Right renal cortex interstitium (tissue), 3 donors: ENCODE measurements at regions not wholly inside any gene's neighbourhood (a gene's known extent, or its start where the extent isn't known, plus 50 kb on each side); places are given as distances from the start of the nearest gene placed in this dataset.
"Not testable (repeated sequence)": the region's sequence is repeated elsewhere in the genome, so short reads cannot be mapped to it uniquely, and the experiment has no call there.

Experiments used
- DNase-seq, 3 donors: peaks; one replicate each; pipeline ENCODE4 v3.0.0-alpha.2; 2013; ENCODE audit warnings: low read depth in 3 of 3, low spot score in 2 of 3

DNA sequence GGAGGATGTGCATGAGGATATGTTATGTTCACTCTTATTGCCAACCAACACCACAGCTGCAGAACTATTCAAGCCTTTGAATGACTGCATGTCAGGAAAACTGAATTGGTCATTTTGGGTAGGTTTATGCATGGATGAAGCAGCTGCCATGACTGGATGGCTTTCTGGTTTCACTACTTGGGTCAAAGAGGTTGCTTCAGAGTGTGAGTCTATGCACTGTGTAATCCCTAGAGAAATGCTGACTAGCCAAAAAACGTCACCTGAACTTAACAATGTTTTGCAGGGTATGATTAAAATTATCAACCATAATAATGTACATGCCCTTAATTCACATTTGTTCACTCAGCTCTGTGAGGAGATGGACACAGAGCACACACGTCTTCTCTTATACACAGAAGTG is 206.7 kb upstream of the RBBP8 start:
- no peak for DNase-seq

DNA sequence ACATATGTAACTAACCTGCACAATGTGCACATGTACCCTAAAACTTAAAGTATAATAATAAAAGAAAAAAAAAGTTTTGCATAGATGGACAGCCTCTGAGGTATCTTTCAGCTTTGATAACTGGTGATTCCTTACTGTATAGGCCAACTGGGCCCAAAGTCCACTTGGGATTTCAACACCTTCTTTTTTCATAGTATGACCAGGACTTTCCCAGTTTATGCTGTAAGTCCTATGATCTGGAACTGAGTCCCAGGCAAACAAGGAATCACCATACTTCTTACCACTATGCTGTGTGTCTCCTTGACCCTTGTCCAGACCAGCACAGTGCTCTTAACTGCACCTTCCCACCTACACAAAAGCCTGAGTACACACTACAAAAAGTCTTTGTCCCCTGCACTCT is 205.1 kb upstream of the RBBP8 start:
- DNase-seq, result no peak

DNA sequence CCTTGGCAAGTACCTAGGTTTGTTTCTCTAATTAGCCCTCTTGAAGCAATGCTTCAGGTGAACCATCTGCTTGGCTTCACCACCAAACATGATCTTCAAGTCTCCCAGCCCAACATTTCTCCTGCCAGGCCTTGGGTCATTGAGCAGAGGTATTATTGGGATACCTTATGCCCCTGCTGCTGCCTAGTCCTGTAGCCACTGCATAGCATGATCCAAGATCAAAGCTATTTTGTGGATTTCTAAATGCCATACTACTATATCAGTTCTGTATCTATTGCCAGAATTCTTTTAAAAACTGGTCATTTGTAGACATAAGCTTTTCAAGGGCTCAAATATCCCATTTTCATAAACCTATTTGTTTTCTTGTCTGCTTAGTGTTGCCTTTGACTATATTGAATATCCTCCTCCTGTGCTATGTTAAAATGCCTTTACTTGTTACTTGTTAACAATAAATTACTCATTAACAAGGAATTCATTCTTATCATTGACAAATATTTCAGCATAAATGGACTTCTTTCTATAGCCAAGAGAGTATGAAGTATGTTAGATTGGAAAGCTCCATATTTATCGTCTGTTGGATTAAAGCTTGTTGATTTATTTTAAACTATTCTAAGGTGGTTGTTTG is 204.5 kb upstream of the RBBP8 start:
- no peak for DNase-seq

DNA sequence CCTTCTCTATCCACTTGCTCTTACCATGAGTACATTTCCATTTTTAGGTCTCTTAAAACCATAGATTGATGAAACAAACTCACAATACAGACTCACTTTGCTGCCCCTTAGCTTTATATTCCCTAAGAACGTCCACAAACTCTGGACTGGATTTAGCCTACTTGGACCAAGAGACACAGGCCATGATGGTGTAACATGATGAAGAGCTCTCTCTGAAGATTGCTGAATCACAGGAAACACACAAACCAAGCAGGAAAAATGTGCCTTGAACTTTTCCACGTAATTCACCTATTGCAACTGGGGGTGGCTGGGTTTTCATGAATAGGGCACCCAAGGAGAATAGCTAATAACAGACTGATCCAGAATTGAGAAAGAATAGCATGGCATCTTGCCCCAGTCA is 201.7 kb upstream of the RBBP8 start:
- no peak for DNase-seq

DNA sequence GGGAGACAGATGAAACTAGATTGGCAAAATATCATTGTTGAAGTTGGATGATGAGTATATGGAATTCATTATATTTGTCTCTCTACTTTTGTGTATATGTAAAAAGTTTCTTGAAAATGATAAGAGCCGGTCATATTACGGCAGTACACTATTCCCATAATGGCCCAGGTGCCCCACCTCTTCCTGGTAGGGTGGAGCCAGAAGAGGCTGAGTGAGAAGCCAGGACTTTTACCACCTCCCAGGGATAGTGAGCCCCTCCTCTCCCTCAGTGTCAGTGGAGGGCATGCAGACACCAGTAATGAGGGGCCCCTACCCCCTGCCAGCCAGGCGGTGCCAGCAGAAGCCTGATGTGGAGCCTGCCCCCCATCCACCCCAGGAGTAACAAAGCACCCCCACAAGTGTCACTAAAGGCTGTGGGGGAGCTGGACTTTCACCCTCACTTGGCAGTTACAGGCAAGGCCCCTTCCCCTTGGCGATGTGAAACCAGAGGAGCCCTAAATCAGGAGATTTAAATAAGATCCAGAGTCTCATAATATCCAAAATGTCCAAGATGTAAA is 198.9 kb upstream of the RBBP8 start:
- no peak for DNase-seq

DNA sequence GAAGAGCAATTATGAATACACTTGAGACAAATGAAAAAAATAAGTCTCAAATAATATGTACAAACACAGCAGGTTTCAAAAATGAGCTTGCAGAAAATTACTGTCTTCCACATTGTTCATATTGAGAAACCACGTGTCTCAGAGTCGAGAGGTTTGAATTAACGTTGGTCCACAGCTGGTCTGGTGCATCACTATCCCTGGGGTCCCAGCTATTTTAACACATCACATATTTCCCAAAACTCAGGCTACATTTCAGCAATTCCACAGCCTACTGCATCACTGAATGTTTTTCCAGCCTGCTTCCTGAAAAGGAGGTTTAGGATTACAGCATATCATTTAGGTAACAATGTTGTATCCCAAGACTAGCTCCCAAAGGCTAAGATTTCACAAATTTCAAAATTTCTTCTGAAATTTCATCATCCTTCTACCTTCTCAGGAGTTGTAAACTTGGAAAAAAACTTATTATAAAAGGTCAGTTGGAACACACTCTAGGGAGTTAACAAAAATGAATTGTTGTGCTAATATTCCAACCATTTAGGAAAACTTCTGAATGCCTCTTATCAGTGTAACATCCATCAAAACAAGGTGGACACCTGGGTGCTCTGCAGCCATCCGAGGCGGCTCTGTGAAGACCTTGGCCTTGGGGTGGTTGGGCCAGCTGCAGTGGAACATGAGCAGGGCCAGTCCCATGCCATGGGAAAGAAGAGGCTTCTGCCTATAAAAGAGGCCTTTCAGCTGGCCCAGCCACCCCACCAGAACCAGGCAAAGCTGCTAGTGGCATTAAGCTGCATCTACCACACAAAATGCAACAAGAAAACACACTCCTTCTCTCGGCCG is 198.1 kb upstream of the RBBP8 start:
- DNase-seq, result no peak

DNA sequence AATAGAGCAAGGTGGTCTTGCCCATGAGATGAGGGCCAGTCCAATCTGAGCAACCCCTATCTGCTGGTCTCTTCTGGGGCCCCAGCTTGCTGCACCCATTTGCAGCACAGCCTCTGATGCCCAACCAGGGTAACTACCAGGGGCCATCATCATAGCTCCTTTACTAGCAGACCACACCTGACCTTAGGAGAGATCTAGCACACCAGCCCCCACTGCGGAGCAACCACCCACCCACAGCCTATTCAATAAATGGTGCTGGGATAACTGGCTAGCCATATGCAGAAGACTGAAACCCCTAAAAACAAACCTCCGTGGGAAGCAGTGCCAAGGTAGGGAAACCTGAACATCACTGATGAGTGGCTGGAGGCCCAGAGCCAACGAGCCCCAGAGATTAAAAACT is 196.1 kb upstream of the RBBP8 start:
- DNase-seq, result no peak

DNA sequence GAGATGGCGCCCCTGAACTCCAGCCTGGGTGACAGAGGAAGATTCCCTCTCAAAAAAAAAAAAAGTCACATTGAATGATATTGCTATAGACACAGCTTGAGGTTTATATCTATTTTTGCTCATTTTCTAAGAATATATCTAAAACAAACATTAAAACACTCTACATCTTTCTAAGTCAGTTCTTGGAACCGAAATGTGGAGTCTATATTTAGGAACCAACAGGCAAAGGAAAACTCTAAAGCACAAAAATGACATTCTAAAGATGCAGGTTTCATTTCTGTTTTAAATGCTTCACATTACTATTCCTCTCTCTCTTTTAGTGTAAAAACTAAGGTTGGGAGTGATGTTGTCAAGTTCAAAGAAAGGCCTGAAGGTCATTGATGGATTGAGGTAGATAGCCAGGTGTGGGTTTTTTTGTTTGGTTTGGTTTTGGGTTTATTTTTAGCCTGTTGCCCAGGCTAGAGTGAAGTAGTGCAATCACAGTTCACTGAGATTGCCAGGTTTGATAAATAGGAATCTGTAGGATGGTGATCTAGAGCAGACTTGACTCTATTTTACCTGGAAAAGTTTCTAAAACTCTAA is 194.0 kb upstream of the RBBP8 start:
- DNase-seq, result no peak

DNA sequence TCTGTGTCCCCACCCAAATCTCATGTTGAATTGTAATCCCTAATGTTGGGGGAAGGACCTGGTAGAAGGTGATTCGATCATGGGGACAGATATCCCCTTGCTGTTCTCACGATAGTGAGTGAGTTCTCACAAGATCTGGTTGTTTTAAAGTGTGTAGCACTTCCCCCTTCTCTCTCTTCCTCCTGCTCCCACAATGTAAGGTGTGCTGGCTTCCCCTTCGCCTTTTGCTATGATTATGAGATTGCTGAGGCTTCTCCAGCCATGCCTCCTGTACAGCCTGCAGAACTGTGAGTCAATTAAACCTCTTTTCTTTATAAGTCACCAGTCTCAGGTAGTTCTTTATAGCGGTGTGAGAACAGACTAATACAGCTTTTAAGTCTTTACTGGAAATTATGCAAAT is 193.3 kb upstream of the RBBP8 start:
- DNase-seq, result no peak

DNA sequence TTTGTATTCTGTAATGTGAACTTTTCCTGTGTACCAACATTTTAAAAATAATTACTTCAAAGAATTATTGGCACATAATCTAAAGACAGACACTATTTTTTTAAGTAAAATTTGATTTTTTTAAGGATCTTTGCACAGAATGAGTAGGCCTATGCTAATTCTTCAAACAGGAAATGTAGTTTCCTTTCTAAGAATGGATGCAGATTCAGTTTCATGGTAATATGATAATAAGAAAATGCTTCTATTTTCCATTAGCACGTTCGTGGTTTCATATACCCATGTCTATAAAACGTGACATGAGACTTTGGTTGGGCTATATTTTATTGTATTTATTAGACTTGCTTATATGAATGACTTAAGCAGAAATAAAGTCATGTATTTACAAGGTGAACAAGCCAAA is 191.8 kb upstream of the RBBP8 start:
- DNase-seq, result no peak

DNA sequence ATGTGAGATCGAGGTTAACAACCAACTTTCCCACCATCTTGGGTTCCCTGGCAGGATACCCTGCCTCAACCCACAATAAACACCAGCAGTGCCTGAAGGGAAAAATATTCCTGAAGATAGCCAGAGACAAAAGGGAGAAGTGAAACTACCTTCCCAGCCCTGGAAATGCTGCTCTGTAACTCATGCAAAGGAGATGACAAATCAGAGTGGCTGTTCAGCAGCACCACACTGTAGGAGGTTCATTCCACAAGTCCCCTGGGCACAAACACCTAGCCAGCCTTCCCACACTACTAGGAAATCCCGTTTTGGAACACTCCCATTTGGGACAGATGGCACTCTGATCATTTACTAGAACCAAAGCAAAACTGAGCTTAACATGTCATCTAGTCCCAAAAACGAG is 190.7 kb upstream of the RBBP8 start:
- no peak for DNase-seq

DNA sequence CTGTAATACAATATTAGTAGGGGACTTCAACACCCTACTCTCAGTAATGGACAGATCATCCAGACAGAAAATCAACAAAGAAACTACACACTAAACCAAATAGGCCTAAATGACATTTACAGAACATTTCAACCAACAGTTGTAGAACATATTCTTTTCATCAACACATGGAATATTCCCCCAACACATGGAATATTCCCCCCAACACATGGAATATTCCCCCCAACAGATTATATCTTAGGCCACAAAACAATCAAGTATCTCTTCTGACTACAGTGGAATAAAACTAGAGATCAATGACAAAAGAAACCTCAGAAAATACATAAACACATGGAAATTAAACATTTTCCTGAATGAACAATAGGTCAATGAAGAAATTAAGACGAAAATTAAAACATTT is 187.2 kb upstream of the RBBP8 start:
- no peak for DNase-seq

DNA sequence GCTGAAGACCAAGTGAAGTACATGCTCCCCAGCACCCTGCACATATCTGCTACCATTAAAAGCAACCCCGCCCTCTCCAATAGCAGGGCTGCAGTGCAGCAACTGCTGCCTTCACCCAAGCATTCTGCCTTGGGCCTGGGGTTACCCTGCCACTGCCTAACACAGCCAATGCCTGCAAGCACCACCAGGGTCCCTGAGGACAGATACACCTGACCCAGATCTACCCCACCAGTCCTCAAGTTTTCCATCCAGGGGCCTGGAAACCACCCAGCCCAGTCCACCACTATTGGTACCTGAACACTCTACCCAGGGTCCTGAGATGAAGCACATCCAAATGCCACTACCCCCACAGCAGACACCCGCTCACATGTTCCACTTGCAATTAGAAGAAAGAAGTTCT is 181.1 kb upstream of the RBBP8 start:
- no peak for DNase-seq

DNA sequence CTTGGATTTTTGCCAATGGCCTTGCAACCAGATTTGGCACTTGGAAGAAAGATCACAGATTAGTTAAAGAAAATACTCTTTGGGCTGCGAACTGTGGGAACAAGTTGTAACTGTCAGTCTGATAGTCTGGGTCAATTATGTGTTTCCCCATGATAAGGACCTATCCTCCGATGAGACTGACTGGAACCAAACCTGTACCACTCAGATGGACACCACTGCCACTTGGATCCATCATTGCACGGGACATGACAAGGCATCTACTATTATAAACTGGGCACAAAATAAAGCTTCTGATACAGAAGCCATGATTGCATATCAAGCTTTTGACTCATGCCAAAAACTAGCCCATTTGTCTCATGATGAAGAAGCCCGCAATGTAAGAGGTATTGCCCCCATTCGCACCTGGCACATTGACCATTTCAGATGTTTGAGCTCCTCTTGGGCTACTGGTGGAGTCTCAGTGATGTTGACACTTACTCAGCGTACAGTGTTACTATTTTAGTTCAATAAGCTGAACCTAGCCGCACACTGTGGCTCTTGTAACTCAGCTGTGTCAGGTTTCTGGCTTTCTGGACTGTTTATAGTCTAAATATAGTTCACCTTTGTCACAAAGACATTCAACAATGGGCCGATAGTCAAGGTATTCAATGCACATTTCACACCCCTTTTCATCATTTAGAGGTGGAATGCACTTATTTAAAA is 179.8 kb upstream of the RBBP8 start:
- no peak for DNase-seq

DNA sequence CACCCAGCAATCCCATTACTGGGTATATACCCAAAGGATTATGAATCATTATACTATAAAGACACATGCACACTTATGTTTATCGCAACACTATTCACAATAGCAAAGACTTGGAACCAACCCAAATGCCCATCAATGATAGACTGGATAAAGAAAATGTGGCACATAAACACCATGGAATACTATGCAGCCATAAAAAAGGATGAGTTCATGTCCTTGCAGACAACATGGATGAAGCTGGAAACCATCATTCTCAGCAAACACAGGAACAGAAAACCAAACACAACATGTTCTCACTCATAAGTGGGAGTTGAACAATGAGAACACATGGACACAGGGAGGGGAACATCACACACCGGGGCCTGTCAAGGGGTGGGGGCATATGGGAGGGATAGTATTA is 169.1 kb upstream of the RBBP8 start:
- not testable (repeated sequence) for DNase-seq

DNA sequence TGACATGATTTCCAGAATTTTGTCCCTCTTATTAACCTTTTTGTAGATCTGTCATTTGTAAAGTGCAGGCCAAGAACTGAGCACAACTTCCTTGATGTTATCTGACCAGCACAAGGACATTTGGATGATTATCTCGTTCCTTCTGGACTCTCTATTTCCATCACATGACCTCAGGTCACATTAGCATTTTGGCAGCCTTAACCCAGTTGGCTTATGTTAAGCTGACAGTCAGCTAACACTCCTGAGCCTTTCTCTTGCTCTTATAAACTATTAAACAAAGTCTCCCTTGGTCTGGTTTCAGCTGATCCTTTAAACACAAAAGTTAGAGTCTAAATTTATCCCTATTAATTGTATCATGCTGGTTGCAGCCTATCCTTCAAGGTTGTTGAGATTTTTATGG is 167.2 kb upstream of the RBBP8 start:
- no peak for DNase-seq

DNA sequence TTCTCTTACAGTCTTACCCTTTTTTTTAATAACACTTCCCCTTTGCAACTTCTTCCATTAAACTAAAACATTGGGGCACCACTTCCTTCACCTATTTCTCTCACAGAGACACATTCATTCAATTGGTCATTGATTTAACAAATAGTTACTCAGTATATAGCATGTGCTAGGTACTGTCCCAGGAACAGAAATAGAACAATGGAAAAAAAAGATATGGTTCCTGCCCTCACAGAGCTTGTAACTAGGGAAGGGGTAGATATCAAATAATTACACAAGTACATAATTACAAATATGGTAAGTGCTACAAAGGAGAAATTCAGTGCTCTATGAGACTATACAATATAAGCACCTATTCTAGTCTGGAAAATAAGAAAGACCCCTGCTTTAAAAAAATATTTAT is 165.5 kb upstream of the RBBP8 start:
- DNase-seq, result no peak

DNA sequence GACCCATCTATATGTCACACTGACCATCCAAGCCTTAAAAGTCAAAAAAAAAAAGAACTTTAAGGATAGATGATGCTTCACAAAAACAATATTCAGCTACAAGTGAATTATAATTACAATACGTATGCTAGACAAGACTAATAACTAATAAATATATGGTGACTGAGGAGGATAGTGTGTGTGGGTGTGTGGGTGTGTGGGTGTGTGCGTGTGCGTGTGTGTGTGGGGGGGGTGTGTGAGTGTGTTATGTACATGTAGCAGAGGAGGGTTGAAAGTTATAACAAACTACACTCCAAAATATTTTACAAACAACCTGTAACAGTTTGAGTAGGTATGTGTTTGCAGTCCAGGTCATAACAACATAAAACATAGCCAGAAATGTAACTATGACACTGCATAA is 159.2 kb upstream of the RBBP8 start:
- no peak for DNase-seq

DNA sequence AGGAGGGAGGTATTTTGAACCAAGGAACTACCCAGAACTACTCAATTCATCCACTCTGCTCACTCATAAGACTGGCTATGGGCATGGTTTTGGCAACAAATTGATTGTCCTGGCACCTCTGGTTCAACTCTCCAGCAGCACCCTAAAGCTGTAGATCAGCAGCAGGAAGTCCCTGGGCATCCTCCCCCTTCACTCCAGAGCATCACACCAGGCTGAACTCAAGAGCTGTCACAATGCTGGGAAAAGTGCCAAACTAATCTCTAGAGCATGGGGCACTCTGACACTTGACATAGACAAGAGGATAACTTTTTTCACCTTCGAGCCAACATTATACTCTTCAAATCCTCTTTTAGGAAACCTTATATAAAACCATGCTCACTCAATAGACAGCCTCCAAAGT is 154.1 kb upstream of the RBBP8 start:
- no peak for DNase-seq

DNA sequence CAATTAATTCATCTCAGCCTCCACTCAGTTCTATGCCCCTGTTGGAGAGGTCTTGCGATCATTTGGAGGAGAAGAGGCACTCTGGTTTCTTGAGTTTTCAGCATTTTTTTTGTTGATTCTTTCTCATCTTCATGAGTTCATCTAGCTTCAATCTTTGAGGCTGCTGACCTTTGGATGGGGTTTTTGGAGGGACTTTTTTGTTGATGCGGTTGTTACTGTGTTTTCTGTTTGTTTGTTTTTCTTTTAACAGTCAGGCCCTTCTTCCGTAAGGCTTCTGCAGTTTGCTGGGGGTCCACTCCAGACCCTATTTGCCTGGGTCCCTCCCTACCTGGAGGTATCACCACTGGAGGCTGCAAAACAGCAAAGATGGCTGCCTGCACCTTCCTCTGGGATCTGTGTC is 149.9 kb upstream of the RBBP8 start:
- no peak for DNase-seq

DNA sequence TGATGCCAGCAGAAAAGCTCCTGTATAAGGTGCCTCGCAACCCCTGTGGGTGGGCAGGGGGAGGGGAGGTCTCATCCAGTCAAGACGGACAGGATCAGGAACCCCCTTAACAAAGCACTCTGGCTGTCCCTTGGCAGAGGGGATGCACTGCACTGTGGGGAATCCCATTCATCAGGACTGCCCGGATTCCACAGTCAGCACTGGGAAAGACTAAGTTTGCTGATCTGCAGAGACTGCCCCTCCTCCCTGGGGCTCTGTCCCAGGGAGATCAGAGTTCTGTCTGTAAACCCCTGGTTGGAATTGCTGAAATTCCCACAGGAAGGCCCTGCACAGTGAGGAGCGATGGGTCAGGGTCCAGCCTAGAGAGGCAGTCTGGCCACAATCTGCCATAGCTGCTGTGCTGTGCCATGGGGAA is 149.5 kb upstream of the RBBP8 start:
- DNase-seq, result no peak
